GM18868 (cell line): ENCODE measurements at regions not wholly inside any gene's neighbourhood (a gene's known extent, or its start where the extent isn't known, plus 50 kb on each side); places are given as distances from the start of the nearest gene placed in this dataset.
A peak's percentile ranks its signal among the peaks of the same experiment; 100 is the strongest.

Experiments used
- ATAC-seq: cut with Tn5 transposase; IDR thresholded peaks from one replicate; pipeline ENCODE4 v1.9.1; 2021; ENCODE audit warnings: mild to moderate bottlenecking, moderate library complexity; ENCODE audit not compliant: unreplicated experiment

GRCh38 chr6:137751768-137752560, 115.1 kb upstream of the TNFAIP3 start:
- ATAC-seq: no peak

GRCh38 chr6:137754366-137754765, 112.7 kb upstream of the TNFAIP3 start:
- ATAC-seq: peak; percentile 81

GRCh38 chr6:137754866-137755265, 112.2 kb upstream of the TNFAIP3 start:
- no peak for ATAC-seq

- no peak for ATAC-seq
These were observed 111.8 kb upstream of the TNFAIP3 start for GRCh38 chr6:137755284-137755683.

GRCh38 chr6:137756788-137757187, 110.3 kb upstream of the TNFAIP3 start:
- no peak for ATAC-seq

- ATAC-seq: no peak
These were observed 108.4 kb upstream of the TNFAIP3 start for GRCh38 chr6:137758661-137759060.

- no peak for ATAC-seq
These were observed 107.4 kb upstream of the TNFAIP3 start for GRCh38 chr6:137759624-137760023.

GRCh38 chr6:137761072-137761471, 106.0 kb upstream of the TNFAIP3 start:
- ATAC-seq: no peak

- ATAC-seq: no peak
These were observed 105.6 kb upstream of the TNFAIP3 start for GRCh38 chr6:137761487-137761886.

GRCh38 chr6:137762168-137763090, 104.6 kb upstream of the TNFAIP3 start:
- ATAC-seq: no peak

GRCh38 chr6:137763436-137763835, 103.6 kb upstream of the TNFAIP3 start:
- no peak for ATAC-seq

GRCh38 chr6:137763886-137764285, 103.2 kb upstream of the TNFAIP3 start:
- ATAC-seq: no peak

- ATAC-seq: no peak
These were observed 102.6 kb upstream of the TNFAIP3 start for GRCh38 chr6:137764464-137764863.

GRCh38 chr6:137765059-137765458, 102.0 kb upstream of the TNFAIP3 start:
- ATAC-seq: no peak

GRCh38 chr6:137766596-137767370, 100.3 kb upstream of the TNFAIP3 start:
- ATAC-seq: no peak

GRCh38 chr6:137767465-137767864, 99.6 kb upstream of the TNFAIP3 start:
- no peak for ATAC-seq

GRCh38 chr6:137767911-137768690, 99.0 kb upstream of the TNFAIP3 start:
- ATAC-seq: peak; percentile 85

- ATAC-seq: no peak
These were observed 98.1 kb upstream of the TNFAIP3 start for GRCh38 chr6:137768935-137769334.

- ATAC-seq: no peak
These were observed 97.2 kb upstream of the TNFAIP3 start for GRCh38 chr6:137769797-137770362.
